Gastrocnemius medialis (tissue), 4 donors: ENCODE measurements at regions not wholly inside any gene's neighbourhood (a gene's known extent, or its start where the extent isn't known, plus 50 kb on each side); places are given as distances from the start of the nearest gene placed in this dataset.

Experiments used
- ATAC-seq, 2 donors: fragments of 150-250 bp; one replicate each; pipeline ENCODE4 v1.9.1; 2016
- DNase-seq, 2 donors: peaks; one replicate each; pipeline ENCODE4 v3.0.0-alpha.2; 2019
- H3K27ac ChIP-seq, 4 donors: fragments of 200-600 bp; sonication (generic); 1 replicate in 1 of 4; 2 replicates in 3 of 4; pipeline ENCODE4 v1.5.1; 2016 to 2018; ENCODE audit warnings: mild to moderate bottlenecking in 2 of 4, moderate library complexity in 1 of 4
- H3K27me3 ChIP-seq, 3 donors: fragments of 200-600 bp; sonication (generic) in 2 of 3; 1 replicate in 1 of 3; 2 replicates in 2 of 3; pipeline versions ENCODE4 v1.5.1 to v1.6.0; 2016 to 2019; ENCODE audit warnings: mild to moderate bottlenecking in 1 of 3, moderate library complexity in 1 of 3
- H3K36me3 ChIP-seq, 2 donors: fragments of 200-600 bp; sonication (generic) in 1 of 2; one replicate each; pipeline ENCODE4 v1.5.1; 2017 to 2018
- H3K4me1 ChIP-seq, 2 donors: fragments of 200-600 bp; sonication (generic) in 1 of 2; one replicate each; pipeline ENCODE4 v1.5.1; 2016 to 2017; ENCODE audit warnings: mild to moderate bottlenecking in 2 of 2
- H3K4me3 ChIP-seq, 4 donors: fragments of 200-600 bp; sonication (generic) in 3 of 4; 1 replicate in 1 of 4; 2 replicates in 3 of 4; pipeline ENCODE4 v1.5.1; 2016 to 2019; ENCODE audit warnings: mild to moderate bottlenecking in 2 of 4
- H3K9me3 ChIP-seq, 3 donors: fragments of 200-600 bp; sonication (generic) in 2 of 3; 1 replicate in 1 of 3; 2 replicates in 2 of 3; pipeline ENCODE4 v1.5.1; 2016 to 2019
- CTCF ChIP-seq, 5 experiments: fragments of 450-650 bp in 3 of 5; fragments of 200-600 bp in 2 of 5; sonication (generic) in 2 of 5; IDR thresholded peaks in 4 of 5; conservative IDR thresholded peaks in 1 of 5; 1 replicate in 4 of 5; 2 replicates in 1 of 5; pipeline ENCODE4 v1.5.1; 2016 to 2019; ENCODE audit warnings: antibody characterized with exemption in 5 of 5, mild to moderate bottlenecking in 3 of 5, moderate library complexity in 3 of 5
- POLR2A ChIP-seq, 2 donors: fragments of 450-650 bp; IDR thresholded peaks; one replicate each; pipeline ENCODE4 v1.6.1; 2017; ENCODE audit warnings: antibody characterized with exemption in 2 of 2, mild to moderate bottlenecking in 2 of 2, moderate library complexity in 2 of 2
- in situ Hi-C, 4 donors: fragments of 200-750 bp; cut with MboI; loops; one replicate each; pipeline versions ENCODE4 v1.15.0 to v1.8.0; 2017; ENCODE audit warnings: low sequenced_read_pairs in 4 of 4
- intact Hi-C: fragments of 100-400 bp; cut with DNase I; formaldehyde crosslinking; loops from one replicate; pipeline ENCODE4 v1.15.1; 2023; ENCODE audit warnings: low total_unique reads

- intact Hi-C loops = no loop called here
- ATAC-seq = no peak
- peaks cover 0 to 3% (median 0%) of the 10 kb centered on the region in 3 donors for H3K27me3 ChIP-seq
- H3K4me1 ChIP-seq = no peaks in the 10 kb centered on the region
- no peaks in the 10 kb centered on the region for H3K9me3 ChIP-seq
- TF ChIP-seq CTCF (IDR thresholded peaks at IDR 0.05 in 4 of 5, conservative IDR thresholded peaks at IDR 0.05 in 1 of 5) = no peak
- H3K36me3 ChIP-seq = no peaks in the 10 kb centered on the region
- in situ Hi-C loops = no loop called here
- no peak overlapping the region for H3K4me3 ChIP-seq
- H3K27ac ChIP-seq = no peak overlapping the region
- DNase-seq = no peak
Measured at GRCh38 chr6:1222728-1223595, 88.9 kb upstream of the FOXQ1 start.

- H3K27ac ChIP-seq = no peak overlapping the region
- no peak overlapping the region for H3K4me3 ChIP-seq
- no peak for ATAC-seq
- intact Hi-C loops = no loop called here
- H3K9me3 ChIP-seq = no peaks in the 10 kb centered on the region
- H3K4me1 ChIP-seq = no peaks in the 10 kb centered on the region
- H3K36me3 ChIP-seq = no peaks in the 10 kb centered on the region
- H3K27me3 ChIP-seq = no peaks in the 10 kb centered on the region
- no peak for DNase-seq
- TF ChIP-seq CTCF (IDR thresholded peaks at IDR 0.05 in 4 of 5, conservative IDR thresholded peaks at IDR 0.05 in 1 of 5) (no peak), POLR2A (IDR thresholded peaks at IDR 0.05) (no peak)
- in situ Hi-C loops = no loop called here
Measured at GRCh38 chr6:1217396-1217795, 94.5 kb upstream of the FOXQ1 start.

GRCh38 chr6:1216488-1216974 lies 95.4 kb upstream of the FOXQ1 start:
- intact Hi-C loops = no loop called here

GRCh38 chr6:1215884-1216487 lies 95.9 kb upstream of the FOXQ1 start:
- Histone ChIP-seq H3K36me3 (no peaks in the 10 kb centered on the region), H3K4me3 (no peak overlapping the region), H3K4me1 (no peaks in the 10 kb centered on the region), H3K27ac (no peak overlapping the region), H3K9me3 (no peaks in the 10 kb centered on the region), H3K27me3 (no peaks in the 10 kb centered on the region)
- TF ChIP-seq CTCF (IDR thresholded peaks at IDR 0.05 in 4 of 5, conservative IDR thresholded peaks at IDR 0.05 in 1 of 5) = no peak
- TF ChIP-seq POLR2A (IDR thresholded peaks at IDR 0.05) = no peak
- no peak for DNase-seq
- in situ Hi-C loops = no loop called here
- ATAC-seq = no peak
- intact Hi-C loops = no loop called here

More at GRCh38 chr6:1216488-1216974, 95.4 kb upstream of the FOXQ1 start:
- no peak for DNase-seq
- H3K4me1 ChIP-seq = no peaks in the 10 kb centered on the region
- TF ChIP-seq POLR2A (IDR thresholded peaks at IDR 0.05) (no peak), CTCF (IDR thresholded peaks at IDR 0.05 in 4 of 5, conservative IDR thresholded peaks at IDR 0.05 in 1 of 5) (no peak)
- H3K27ac ChIP-seq = no peak overlapping the region
- no peak for ATAC-seq
- in situ Hi-C loops = no loop called here
- H3K4me3 ChIP-seq = no peak overlapping the region
- no peaks in the 10 kb centered on the region for H3K27me3 ChIP-seq
- H3K9me3 ChIP-seq = no peaks in the 10 kb centered on the region
- no peaks in the 10 kb centered on the region for H3K36me3 ChIP-seq
